ENCODE measurements at regions not wholly inside any gene's neighbourhood (a gene's known extent, or its start where the extent isn't known, plus 50 kb on each side); places are given as distances from the start of the nearest gene placed in this dataset.

DNA sequence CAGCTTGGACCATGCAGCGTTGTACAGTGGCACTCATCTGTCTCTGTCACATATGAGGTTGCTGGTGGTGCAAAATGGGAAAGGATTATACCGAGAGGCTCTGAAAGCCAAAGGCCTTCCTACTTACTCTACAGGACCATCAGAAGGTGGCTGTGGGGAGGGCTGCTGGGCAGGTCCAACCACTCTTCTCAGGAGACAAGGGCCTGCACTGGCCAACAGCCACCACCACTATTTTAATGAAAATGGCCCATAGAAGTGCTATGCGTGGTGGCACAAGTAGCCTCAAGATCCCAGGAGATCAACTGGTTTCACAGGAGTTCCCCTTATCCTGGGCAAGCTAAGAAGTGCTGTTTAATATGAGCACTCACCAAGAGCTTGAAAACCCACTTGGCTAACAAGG lies 52.3 kb downstream of the MRPL57 start:
- Histone ChIP-seq H3K36me3 (replicated peaks in 1 of 2; ENCODE audit: control insufficient read depth in 1 of 2, insufficient read depth in 2 of 2, low read length in 2 of 2) (no peaks in the 10 kb centered on the region), H3K4me2 (ENCODE audit: low read depth, low read length) (no peak overlapping the region), H3K9me3 (ENCODE audit: low read length) (no peaks in the 10 kb centered on the region), H3K79me2 (ENCODE audit: insufficient read depth, low read length) (no peaks in the 10 kb centered on the region), H3K27ac (ENCODE audit: extremely low read length, insufficient read depth, low read length) (no peak overlapping the region), H3K4me1 (ENCODE audit: insufficient read depth, low read length) (peaks cover 44% of the 10 kb centered on the region), H4K20me1 (ENCODE audit: insufficient read depth, low read length) (no peaks in the 10 kb centered on the region), H3K4me3 (replicated peaks in 1 of 3; ENCODE audit: insufficient read depth in 1 of 3, low read depth in 2 of 3, low read length in 3 of 3) (no peak overlapping the region), H2AFZ (ENCODE audit: low read length) (no peak overlapping the region), H3K27me3 (ENCODE audit: control insufficient read depth in 1 of 2, insufficient read depth in 2 of 2, low read length in 2 of 2) (no peaks in the 10 kb centered on the region; a peak in 2 of 5 replicates), H3K9ac (ENCODE audit: insufficient read depth, low read depth, low read length) (no peak overlapping the region)
- no peak for FAIRE-seq
- WGBS (ENCODE audit: low lambda C conversion rate), result 65% methylated on average over 3 of the region's 3 CpGs
- no TSS peak for BruUV-seq (replicated peaks)
- in situ Hi-C loops (cut with HindIII; ENCODE audit: extremely low pct_ligation_motif_present, low pct_unique_long_range_greater_than_20kb), result no loop called here
- ChIA-PET POLR2A (no interaction called here), CTCF (ENCODE audit: low intra/inter-chr PET ratio, low total read pairs) (no interaction called here)
- no peak for ATAC-seq
- DNase-seq (ENCODE audit: low spot score), result no peak
- intact Hi-C loops (cut with micrococcal nuclease; ENCODE audit: unreplicated experiment), result no loop called here
- TF ChIP-seq, protein P1, sequence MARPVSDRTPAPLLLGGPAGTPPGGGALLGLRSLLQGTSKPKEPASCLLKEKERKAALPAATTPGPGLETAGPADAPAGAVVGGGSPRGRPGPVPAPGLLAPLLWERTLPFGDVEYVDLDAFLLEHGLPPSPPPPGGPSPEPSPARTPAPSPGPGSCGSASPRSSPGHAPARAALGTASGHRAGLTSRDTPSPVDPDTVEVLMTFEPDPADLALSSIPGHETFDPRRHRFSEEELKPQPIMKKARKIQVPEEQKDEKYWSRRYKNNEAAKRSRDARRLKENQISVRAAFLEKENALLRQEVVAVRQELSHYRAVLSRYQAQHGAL (CRISPR knock-in tag; IDR thresholded peaks at IDR 0.05; ENCODE audit: not compliant biosample characterization), result no peak
- TF ChIP-seq, protein P2, sequence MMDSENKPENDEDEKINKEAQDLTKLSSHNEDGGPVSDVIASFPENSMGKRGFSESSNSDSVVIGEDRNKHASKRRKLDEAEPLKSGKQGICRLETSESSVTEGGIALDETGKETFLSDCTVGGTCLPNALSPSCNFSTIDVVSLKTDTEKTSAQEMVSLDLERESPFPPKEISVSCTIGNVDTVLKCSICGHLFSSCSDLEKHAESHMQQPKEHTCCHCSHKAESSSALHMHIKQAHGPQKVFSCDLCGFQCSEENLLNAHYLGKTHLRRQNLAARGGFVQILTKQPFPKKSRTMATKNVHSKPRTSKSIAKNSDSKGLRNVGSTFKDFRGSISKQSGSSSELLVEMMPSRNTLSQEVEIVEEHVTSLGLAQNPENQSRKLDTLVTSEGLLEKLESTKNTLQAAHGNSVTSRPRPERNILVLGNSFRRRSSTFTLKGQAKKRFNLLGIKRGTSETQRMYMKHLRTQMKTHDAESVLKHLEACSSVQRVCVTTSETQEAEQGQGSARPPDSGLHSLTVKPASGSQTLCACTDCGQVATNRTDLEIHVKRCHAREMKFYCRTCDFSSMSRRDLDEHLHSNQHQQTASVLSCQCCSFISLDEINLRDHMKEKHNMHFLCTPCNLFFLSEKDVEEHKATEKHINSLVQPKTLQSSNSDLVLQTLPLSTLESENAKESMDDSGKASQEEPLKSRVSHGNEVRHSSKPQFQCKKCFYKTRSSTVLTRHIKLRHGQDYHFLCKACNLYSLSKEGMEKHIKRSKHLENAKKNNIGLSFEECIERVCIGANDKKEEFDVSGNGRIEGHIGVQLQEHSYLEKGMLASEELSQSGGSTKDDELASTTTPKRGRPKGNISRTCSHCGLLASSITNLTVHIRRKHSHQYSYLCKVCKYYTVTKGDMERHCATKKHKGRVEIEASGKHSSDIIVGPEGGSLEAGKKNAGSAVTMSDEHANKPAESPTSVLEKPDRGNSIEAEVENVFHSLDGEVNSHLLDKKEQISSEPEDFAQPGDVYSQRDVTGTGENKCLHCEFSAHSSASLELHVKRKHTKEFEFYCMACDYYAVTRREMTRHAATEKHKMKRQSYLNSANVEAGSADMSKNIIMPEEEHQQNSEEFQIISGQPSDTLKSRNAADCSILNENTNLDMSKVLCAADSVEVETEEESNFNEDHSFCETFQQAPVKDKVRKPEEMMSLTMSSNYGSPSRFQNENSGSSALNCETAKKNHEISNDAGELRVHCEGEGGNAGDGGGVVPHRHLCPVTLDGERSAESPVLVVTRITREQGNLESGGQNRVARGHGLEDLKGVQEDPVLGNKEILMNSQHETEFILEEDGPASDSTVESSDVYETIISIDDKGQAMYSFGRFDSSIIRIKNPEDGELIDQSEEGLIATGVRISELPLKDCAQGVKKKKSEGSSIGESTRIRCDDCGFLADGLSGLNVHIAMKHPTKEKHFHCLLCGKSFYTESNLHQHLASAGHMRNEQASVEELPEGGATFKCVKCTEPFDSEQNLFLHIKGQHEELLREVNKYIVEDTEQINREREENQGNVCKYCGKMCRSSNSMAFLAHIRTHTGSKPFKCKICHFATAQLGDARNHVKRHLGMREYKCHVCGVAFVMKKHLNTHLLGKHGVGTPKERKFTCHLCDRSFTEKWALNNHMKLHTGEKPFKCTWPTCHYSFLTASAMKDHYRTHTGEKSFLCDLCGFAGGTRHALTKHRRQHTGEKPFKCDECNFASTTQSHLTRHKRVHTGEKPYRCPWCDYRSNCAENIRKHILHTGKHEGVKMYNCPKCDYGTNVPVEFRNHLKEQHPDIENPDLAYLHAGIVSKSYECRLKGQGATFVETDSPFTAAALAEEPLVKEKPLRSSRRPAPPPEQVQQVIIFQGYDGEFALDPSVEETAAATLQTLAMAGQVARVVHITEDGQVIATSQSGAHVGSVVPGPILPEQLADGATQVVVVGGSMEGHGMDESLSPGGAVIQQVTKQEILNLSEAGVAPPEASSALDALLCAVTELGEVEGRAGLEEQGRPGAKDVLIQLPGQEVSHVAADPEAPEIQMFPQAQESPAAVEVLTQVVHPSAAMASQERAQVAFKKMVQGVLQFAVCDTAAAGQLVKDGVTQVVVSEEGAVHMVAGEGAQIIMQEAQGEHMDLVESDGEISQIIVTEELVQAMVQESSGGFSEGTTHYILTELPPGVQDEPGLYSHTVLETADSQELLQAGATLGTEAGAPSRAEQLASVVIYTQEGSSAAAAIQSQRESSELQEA (CRISPR knock-in tag; IDR thresholded peaks at IDR 0.05; ENCODE audit: not compliant biosample characterization), result no peak
- no peak for TF ChIP-seq ZNF317 (CRISPR knock-in tag; IDR thresholded peaks at IDR 0.05)
- TF ChIP-seq ZNF484 (CRISPR knock-in tag; IDR thresholded peaks at IDR 0.05; ENCODE audit: borderline replicate concordance, low read depth), result no peak
- TF ChIP-seq ZNF430 (CRISPR knock-in tag; IDR thresholded peaks at IDR 0.05), result no peak
- TF ChIP-seq, protein P3, sequence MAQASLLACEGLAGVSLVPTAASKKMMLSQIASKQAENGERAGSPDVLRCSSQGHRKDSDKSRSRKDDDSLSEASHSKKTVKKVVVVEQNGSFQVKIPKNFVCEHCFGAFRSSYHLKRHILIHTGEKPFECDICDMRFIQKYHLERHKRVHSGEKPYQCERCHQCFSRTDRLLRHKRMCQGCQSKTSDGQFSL (CRISPR knock-in tag; IDR thresholded peaks at IDR 0.05), result no peak
- no peak for TF ChIP-seq ZFP90 (CRISPR knock-in tag; IDR thresholded peaks at IDR 0.05; ENCODE audit: borderline replicate concordance)
- TF ChIP-seq ZNF296 (CRISPR knock-in tag; conservative IDR thresholded peaks at IDR 0.05), result no peak
- TF ChIP-seq, protein P4, sequence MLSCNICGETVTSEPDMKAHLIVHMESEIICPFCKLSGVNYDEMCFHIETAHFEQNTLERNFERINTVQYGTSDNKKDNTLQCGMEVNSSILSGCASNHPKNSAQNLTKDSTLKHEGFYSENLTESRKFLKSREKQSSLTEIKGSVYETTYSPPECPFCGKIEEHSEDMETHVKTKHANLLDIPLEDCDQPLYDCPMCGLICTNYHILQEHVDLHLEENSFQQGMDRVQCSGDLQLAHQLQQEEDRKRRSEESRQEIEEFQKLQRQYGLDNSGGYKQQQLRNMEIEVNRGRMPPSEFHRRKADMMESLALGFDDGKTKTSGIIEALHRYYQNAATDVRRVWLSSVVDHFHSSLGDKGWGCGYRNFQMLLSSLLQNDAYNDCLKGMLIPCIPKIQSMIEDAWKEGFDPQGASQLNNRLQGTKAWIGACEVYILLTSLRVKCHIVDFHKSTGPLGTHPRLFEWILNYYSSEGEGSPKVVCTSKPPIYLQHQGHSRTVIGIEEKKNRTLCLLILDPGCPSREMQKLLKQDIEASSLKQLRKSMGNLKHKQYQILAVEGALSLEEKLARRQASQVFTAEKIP (CRISPR knock-in tag; IDR thresholded peaks at IDR 0.05; ENCODE audit: borderline replicate concordance), result no peak
- no peak for TF ChIP-seq SOX6 (IDR thresholded peaks at IDR 0.05)
- no peak for TF ChIP-seq SOX6 (CRISPR knock-in tag; IDR thresholded peaks at IDR 0.05)
- TF ChIP-seq ZNF891 (CRISPR knock-in tag; IDR thresholded peaks at IDR 0.05), result no peak
